Fibroblast of pulmonary artery (primary cell): ENCODE measurements at regions not wholly inside any gene's neighbourhood (a gene's known extent, or its start where the extent isn't known, plus 50 kb on each side); places are given as distances from the start of the nearest gene placed in this dataset.

Source experiments
- DNase-seq: peaks from one replicate; pipeline ENCODE4 v3.0.0-alpha.2; 2010; ENCODE audit warnings: low read depth
- H3K4me3 ChIP-seq: replicated peaks from 2 replicates; pipeline ENCODE4 v1.5.1; 2011; ENCODE audit warnings: low read depth, mild to moderate bottlenecking, control low read depth, low read length, moderate library complexity
- CTCF ChIP-seq: IDR thresholded peaks from 2 replicates; pipeline ENCODE4 v1.5.1; 2011; ENCODE audit warnings: mild to moderate bottlenecking, control low read depth, low read length, inconsistent platforms; ENCODE audit errors: missing control alignments

DNA sequence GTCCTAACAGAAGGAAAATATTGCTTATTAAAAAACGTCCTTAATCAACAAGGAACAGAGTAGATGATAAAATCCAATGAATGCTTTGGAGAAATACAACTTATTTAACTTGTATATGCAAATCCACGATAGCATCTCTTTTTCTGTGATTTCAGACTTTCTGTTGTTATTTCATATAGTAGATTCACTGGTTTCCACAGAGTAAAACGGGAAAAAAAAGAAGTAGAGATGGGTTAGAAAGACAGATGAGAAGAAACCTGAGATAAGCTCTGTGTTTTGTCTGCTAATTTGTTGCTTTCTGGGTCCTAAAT is 447.7 kb downstream of the RERGL start:
- H3K4me3 ChIP-seq: no peak overlapping the region
- no peak for DNase-seq
- no peak for TF ChIP-seq CTCF

GRCh38 chr12:17640615-17641014 is 449.4 kb downstream of the RERGL start:
- no peak overlapping the region for H3K4me3 ChIP-seq
- DNase-seq: no peak
- no peak for TF ChIP-seq CTCF

GRCh38 chr12:17618831-17619230 is 471.2 kb downstream of the RERGL start:
- TF ChIP-seq CTCF: no peak
- DNase-seq: no peak
- H3K4me3 ChIP-seq: no peak overlapping the region

- DNase-seq: no peak
- no peak overlapping the region for H3K4me3 ChIP-seq
- TF ChIP-seq CTCF: no peak
Observed at GRCh38 chr12:17609701-17610100, 480.3 kb downstream of the RERGL start.

DNA sequence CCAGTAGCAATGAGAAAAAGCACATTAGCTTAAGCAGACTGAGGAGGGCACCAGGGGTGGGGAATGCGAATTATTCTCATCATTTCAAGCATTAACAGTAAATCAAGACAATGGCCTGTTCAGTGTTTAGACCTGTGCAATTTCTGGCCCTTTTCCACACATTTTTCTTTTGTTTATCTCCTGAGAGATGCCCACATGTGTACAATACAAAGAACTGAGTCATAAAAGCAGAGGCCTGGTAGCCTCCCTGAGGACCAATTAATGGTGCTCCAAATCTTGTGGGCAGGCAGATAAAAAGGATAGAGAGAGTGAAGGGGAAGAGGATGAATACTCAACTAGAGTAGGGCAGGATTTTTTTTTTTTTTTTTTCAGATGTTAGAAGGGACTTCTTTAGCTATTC is 480.8 kb downstream of the RERGL start:
- TF ChIP-seq CTCF: no peak
- no peak overlapping the region for H3K4me3 ChIP-seq
- DNase-seq: no peak

GRCh38 chr12:17595111-17595510 is 494.9 kb downstream of the RERGL start:
- H3K4me3 ChIP-seq: no peak overlapping the region
- TF ChIP-seq CTCF: no peak
- DNase-seq: no peak

DNA sequence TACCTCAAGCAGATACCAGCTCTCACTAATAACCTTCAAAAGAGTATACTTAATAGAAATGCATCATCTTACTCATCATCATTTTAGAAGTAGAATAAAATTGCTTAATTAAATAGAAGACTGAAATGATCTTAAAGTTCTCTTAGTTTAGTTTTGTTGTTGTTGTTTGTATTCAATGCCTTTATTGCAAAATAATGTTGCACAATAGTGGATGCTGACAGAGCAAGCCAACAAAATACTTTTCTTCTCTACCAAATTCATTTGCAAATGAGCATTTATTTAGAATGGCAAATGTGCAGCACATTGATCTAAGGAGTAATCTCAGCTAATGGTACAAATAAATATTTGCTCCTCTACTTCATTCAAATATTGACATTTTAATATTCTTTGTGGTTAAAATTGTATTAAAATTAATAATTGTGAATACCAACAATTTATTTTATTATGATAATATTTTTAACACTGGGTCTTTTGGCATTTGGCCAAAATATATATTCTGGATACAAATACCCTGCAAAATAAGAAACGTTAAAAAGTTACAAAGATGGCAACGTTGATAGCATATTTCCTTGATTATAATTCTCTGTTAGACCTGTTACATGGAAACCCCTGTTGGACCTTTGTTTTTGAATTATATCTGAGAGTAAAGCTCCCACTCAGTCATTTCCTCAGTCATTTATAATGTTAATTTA is 496.1 kb downstream of the RERGL start:
- no peak for TF ChIP-seq CTCF
- no peak for DNase-seq
- no peak overlapping the region for H3K4me3 ChIP-seq
